ENCODE measurements at regions not wholly inside any gene's neighbourhood (a gene's known extent, or its start where the extent isn't known, plus 50 kb on each side); places are given as distances from the start of the nearest gene placed in this dataset.
"Not testable (repeated sequence)": the region's sequence is repeated elsewhere in the genome, so short reads cannot be mapped to it uniquely, and the experiment has no call there.

GRCh38 chr5:92760550-92760949 lies 820.5 kb downstream of the NR2F1-AS1 start:
- DNase-seq = no peak

DNA sequence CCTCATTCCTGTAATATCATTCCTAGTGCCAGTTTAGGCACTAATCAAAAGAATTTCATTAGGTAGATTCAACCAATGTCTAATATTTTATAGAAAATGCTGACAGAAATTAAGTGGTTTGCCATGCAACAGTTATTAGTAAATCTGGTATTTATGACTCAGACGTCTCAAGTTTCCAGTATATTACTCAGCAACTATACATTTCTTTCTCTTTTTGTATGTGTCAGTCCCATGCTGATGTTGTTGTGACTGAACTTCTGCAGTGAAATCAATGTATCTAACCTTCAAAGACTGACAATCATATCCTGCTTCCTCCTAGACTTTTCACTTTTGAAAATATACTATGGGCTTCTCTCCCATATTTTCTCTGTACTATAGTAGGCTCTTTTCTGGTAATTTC lies 822.5 kb downstream of the NR2F1-AS1 start:
- peak; percentile 16 for DNase-seq

GRCh38 chr5:92749943-92750342 lies 831.1 kb downstream of the NR2F1-AS1 start:
- DNase-seq = no peak

DNA sequence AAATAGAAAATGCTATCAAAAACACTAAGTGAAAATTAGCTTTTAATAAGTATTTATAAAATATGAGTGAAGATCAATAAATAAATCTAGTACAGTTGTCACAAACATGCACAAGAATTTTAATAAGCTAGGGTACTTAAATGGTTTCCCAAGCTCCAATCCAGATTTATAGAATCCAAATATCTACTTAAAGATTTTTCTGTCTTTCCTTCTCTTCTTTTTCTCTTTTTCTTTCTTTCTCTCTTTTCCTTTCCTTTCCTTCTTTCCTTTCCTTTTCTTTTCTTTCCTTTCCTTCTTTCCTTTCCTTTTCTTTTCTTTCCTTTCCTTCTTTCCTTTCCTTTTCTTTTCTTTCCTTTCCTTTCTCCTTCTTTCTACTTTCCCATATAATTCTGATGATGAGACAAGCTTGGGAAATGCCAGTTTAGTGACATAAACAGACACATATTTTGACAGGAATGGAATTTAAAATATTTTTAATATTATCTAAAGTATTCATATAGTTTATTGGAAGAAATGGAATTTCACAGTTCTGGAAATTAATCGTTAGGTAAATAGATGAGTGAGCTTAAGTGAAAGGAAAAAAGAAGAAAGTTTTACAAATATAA lies 832.8 kb downstream of the NR2F1-AS1 start:
- DNase-seq = no peak

GRCh38 chr5:92741906-92742305 lies 839.1 kb downstream of the NR2F1-AS1 start:
- DNase-seq = no peak

DNA sequence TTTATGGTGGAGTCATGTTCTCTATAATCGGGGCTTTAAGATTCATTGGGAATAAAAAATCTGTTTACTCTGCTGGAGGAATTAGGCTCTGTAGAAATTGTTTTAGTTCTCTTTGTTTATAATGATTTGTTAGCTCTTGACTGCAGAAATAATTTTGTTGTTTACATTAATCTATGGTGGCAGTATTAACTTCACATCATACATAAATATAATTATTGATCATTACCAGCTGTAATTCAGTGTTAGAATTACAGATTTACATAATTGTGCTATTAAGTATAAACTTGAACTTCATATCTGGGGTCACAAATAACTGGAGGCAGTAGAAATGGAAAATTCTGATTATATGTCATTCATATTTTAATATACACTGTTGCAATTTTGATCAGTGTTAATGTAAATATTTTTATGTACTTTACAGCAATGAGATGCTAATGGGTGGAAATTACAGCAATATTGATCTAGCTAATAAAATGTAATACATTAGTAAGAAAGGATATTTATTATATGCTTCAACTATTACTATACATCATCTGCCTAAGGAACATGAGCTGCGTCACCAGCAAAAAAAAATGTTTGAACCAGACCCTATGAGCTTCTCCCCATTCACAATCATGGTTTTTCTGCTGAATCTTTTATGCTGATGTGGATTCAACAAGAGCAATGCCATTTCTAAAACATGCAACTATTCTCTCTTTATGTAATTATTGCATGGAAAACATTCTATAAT lies 846.6 kb downstream of the NR2F1-AS1 start:
- no peak for DNase-seq

DNA sequence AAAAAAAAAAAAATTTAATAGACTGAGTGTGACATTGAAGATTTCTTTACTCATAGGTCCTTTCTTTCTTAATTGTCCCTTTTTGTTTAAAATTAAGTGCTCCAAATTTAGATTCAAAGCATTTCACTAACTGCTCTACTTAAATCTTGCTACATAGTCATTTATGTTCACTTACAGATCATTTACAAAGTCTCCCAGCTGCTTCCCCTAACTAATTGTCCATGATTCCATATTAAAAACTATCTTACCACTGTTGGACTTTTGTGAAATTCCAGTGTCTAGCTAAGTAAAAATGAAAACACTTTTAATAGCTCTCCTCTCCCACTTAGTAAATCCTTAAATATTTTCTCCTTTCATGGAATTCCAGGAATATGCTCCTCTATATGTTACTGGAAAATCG lies 850.5 kb downstream of the NR2F1-AS1 start:
- DNase-seq = no peak

- DNase-seq = no peak
These were observed 851.9 kb downstream of the NR2F1-AS1 start for GRCh38 chr5:92729088-92729487.

DNA sequence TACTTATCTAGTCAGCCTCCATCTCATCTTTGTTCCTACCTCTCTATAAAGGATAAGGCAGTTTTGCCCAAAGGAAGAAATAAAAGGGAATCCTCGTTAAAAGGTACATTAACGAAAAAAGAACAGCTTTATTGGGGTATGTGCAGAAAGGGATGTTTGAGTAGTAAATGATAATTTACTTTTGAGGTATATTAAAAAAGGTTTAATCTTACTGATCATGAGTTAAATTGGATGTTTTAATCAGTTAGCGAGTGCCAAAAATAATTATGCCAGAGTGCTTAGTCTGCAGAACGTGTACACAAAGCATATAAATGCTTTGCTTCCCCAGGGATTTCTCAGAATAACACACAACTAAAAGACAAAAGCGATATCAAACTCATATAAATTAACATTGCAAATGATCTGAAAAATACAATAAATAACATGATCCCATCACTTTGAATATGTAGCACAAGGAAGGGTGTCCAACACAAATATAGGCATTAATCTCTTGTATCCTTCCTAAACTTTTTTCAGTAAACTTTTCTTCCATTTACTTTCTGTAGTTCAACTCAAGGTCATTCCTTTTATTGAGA lies 865.0 kb downstream of the NR2F1-AS1 start:
- DNase-seq = no peak

DNA sequence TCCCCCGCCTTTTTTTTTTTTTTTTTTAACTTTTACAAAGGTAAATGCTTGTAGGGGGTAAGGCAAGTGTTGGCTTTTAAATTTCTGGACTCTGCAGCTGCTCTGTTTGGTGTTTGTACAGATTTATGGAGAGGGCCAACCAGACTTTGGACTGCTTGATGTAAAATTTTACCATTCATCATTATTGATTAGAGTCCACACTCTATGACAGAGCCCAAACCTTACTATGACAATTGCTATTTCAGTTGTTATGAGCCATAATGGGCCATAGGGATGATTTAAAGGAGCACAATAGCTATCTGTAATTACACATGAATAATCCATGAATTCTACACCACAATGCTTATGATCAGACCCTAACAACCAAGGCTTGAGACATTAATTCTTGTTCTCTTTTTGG lies 867.2 kb downstream of the NR2F1-AS1 start:
- DNase-seq = no peak

GRCh38 chr5:92713335-92713743 lies 867.7 kb downstream of the NR2F1-AS1 start:
- DNase-seq = no peak

- DNase-seq = no peak
These were observed 869.1 kb downstream of the NR2F1-AS1 start for GRCh38 chr5:92711956-92712355.

DNA sequence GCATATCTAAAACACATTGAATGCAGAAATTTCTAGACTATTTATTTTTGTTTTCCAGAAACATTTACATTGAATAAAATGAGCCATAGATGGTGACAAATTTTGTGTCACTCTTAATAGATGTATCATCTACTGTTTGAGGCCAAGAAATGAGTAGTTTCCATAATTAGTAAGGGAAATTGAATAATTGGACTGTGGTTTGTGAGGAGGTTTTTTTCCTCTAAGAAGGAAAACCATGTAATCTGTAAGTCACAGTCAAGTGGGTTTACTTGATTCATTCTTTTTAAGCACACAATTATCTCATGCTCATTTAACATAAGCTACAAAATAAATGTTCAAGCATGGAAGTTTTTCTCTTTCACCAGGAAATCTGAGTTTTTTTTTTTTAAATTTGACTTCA lies 876.4 kb downstream of the NR2F1-AS1 start:
- no peak for DNase-seq

DNA sequence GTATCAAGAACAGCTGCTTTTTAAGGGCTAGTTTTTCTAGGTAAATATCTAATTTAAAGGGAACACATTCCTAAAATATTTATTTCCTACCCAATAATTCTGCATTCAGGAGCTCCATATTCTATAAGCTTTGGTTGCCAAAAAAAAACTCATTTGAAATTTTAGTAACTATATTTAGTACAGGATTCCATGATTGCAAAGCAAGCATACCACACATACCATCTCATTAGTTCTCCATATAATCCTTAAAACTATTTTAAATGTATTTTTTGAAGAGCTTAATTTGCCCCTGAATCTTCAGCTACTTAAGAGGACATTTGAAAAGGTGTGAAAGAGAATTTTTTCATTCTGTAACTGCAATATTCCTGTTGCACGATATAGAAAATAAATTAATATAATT lies 877.0 kb downstream of the NR2F1-AS1 start:
- DNase-seq = no peak

DNA sequence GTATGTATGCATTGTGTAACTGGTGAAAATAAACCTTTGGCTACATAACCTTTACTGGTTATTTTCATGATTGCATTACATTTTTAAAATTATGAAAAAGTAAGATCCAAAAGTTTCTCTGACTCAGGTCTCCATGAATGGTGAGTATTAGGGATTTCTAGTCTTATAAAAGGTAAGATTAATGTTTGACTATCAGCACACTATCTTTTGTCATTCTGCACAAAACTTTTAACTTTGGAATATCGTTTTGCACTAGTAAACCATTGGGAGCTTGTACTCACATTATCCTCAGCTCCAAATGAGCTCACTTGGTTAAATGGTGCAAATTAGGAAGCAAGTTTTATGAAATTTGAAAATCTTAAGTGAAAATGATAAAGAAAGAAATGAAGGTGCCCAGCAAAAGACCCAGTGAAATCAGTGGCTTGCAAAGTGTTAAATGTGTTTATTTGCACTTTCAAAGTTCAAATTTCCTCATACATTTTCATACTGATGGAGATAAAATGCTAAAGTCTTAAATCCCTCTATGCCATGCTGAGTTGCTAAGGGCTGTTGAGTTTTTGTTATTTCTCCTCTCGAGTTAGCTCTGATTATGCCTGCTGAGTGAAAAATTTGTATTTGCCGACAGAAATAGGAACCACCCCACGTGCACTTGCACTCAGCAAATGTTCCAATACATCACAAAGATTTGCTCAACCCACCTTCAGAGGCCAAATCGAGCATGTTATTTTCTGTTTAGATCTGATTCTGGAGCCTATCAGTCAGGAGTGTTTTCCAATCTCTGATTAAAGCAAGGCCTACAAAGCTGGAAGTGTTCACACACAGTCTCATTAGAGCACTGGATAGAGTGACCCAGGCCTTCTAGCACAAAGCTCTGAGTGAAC lies 885.7 kb downstream of the NR2F1-AS1 start:
- no peak for DNase-seq

DNA sequence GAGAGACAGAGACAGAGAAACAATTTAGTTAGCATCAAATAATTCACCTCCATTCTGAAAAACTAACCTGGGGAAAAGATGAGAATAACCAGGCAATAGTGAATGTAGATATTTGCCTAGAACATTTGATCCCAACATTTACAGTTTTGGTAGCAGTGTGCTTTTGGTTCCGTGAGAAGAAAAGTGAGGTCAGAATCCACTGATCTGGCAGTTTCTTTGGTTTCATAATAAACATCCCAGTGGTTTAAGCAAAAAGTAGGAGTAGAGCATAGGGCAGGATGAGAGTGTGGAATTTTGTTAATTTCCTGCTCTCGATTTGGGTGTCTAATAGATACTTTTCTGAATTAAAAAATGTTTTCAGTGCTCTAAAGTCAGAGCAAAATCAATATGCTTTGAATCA lies 887.0 kb downstream of the NR2F1-AS1 start:
- no peak for DNase-seq

DNA sequence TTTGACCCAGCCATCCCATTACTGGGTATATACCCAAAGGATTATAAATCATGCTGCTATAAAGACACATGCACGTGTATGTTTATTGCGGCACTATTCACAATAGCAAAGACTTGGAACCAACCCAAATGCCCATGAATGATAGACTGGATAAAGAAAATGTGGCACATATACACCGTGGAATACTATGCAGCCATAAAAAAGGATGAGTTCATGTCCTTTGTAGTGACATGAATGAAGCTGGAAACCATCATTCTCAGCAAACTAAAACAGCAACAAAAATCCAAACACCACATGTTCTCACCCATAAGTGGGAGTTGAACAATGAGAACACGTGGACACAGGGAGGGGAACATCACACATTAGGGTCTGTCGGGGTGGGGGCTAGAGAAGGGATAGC lies 889.1 kb downstream of the NR2F1-AS1 start:
- DNase-seq = not testable (repeated sequence)

GRCh38 chr5:92687821-92688722 lies 892.9 kb downstream of the NR2F1-AS1 start:
- DNase-seq = no peak

DNA sequence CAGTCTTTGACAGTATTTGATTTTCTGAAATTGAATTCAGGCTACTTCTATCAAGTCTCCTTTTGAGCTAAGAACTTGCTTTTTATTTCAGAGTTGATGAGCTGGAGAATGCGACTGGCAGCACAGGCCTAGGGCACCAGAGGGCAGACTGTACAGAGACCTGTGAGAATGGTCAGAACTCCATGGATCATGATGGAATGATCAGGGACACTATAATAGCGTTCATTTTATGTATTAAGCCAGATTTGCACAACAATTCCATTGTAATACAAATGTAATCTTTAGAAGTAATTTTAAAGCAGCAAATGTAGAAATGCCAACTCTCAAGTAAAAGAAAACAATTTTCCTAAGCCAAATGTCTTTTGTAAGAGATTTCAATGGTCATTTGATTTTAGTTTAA lies 902.4 kb downstream of the NR2F1-AS1 start:
- DNase-seq = no peak

DNA sequence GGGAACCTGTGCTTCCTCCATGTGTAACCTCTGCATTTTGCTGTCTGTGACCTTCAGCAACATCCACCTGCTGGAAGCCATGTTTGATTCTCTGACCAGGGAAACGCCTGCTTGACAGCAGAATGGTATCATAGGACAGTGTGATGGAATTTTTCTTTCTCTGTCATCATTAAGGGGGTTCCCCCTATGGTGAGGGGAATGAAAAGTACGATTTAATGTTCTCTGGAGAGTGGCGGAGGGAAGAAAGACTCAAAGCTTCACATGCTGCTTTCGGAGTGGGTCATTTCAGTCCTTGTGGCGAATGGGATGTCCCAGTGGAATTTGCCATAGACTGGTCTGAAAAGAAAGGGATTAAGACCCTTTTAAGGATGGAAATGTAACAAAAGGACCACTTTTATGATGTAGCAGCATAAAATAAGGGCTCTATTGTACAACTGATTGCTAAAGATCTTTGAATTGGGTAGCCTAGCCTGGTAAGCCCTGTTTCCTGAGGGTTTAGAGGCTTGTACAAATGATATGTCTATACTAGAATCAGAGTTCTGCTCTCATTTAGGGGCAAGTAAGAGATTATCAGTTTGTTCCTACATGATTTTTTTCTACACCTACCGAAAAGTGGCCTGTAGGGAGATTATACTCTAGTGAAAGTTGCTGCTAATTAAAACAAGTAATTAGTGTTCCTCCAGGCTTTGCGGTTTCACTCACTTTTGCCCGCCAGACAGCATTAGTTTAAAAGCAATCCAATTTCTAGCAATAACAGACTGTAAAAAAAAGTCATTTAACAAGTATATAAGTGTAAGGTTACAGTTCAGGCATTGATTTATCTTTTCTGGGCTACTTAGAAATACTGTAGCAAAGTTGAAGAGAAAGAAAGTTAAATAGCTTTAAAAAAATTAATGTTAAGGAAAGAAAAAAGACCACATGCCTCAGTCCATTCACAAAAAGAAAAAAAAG lies 904.5 kb downstream of the NR2F1-AS1 start:
- DNase-seq = no peak

- DNase-seq = no peak
These were observed 906.7 kb downstream of the NR2F1-AS1 start for GRCh38 chr5:92674321-92674720.

Measured in activated CD4-positive, alpha-beta T cell treated with anti-CD3 and anti-CD28 coated beads, Interleukin-10, Interleukin-2, amounts not matched to agents 100 ng/mL and 50 ng/mL, durations not matched to agents 16 hours and 8 hours (primary cell).